IPS-18a (cell line): ENCODE measurements at regions not wholly inside any gene's neighbourhood (a gene's known extent, or its start where the extent isn't known, plus 50 kb on each side); places are given as distances from the start of the nearest gene placed in this dataset.

ENCODE experiments used
- H3K27ac ChIP-seq: one replicate; pipeline ENCODE4 v1.5.1; 2013; ENCODE audit warnings: low read length
- H3K27me3 ChIP-seq: one replicate; pipeline ENCODE4 v1.6.1; 2013; ENCODE audit warnings: mild to moderate bottlenecking, low read length; ENCODE audit not compliant: control insufficient read depth, insufficient read depth
- H3K36me3 ChIP-seq: one replicate; pipeline ENCODE4 v1.6.1; 2013; ENCODE audit warnings: low read depth, low read length; ENCODE audit not compliant: control insufficient read depth
- H3K4me1 ChIP-seq: one replicate; pipeline ENCODE4 v1.6.1; 2013; ENCODE audit warnings: low read depth, low read length; ENCODE audit not compliant: control insufficient read depth
- H3K4me3 ChIP-seq: one replicate; pipeline ENCODE4 v1.5.1; 2013; ENCODE audit warnings: low read length
- H3K9ac ChIP-seq: one replicate; pipeline ENCODE4 v1.6.1; 2013; ENCODE audit warnings: mild to moderate bottlenecking, low read length, moderate library complexity
- H3K9me3 ChIP-seq: one replicate; pipeline ENCODE4 v1.6.1; 2013; ENCODE audit warnings: low read depth, low read length; ENCODE audit not compliant: control insufficient read depth

GRCh38 chr14:66109426-66109825, 376.7 kb upstream of the CCDC196 start:
- Histone ChIP-seq H3K9me3 (no peaks in the 10 kb centered on the region), H3K27ac (no peak overlapping the region), H3K4me3 (no peak overlapping the region), H3K4me1 (no peaks in the 10 kb centered on the region), H3K36me3 (no peaks in the 10 kb centered on the region), H3K27me3 (no peaks in the 10 kb centered on the region), H3K9ac (no peak overlapping the region)

GRCh38 chr14:66111891-66112290, 374.3 kb upstream of the CCDC196 start:
- H3K4me3 ChIP-seq: no peak overlapping the region
- H3K4me1 ChIP-seq: no peaks in the 10 kb centered on the region
- no peak overlapping the region for H3K9ac ChIP-seq
- H3K27me3 ChIP-seq: no peaks in the 10 kb centered on the region
- H3K9me3 ChIP-seq: no peaks in the 10 kb centered on the region
- no peaks in the 10 kb centered on the region for H3K36me3 ChIP-seq
- no peak overlapping the region for H3K27ac ChIP-seq

- H3K36me3 ChIP-seq: no peaks in the 10 kb centered on the region
- no peak overlapping the region for H3K9ac ChIP-seq
- no peak overlapping the region for H3K4me3 ChIP-seq
- H3K9me3 ChIP-seq: no peaks in the 10 kb centered on the region
- no peaks in the 10 kb centered on the region for H3K27me3 ChIP-seq
- H3K4me1 ChIP-seq: peaks cover 5% of the 10 kb centered on the region
- H3K27ac ChIP-seq: no peak overlapping the region
These were observed 372.1 kb upstream of the CCDC196 start for GRCh38 chr14:66114071-66114470.

- Histone ChIP-seq H3K27ac (no peak overlapping the region), H3K9ac (no peak overlapping the region), H3K9me3 (no peaks in the 10 kb centered on the region), H3K36me3 (no peaks in the 10 kb centered on the region), H3K4me3 (no peak overlapping the region), H3K27me3 (no peaks in the 10 kb centered on the region), H3K4me1 (peaks cover 10% of the 10 kb centered on the region)
These were observed 370.2 kb upstream of the CCDC196 start for GRCh38 chr14:66115740-66116502.

GRCh38 chr14:66116732-66117131, 369.4 kb upstream of the CCDC196 start:
- Histone ChIP-seq H3K4me1 (peaks cover 10% of the 10 kb centered on the region), H3K36me3 (no peaks in the 10 kb centered on the region), H3K9ac (no peak overlapping the region), H3K27ac (no peak overlapping the region), H3K27me3 (no peaks in the 10 kb centered on the region), H3K9me3 (no peaks in the 10 kb centered on the region), H3K4me3 (no peak overlapping the region)

- no peak overlapping the region for H3K9ac ChIP-seq
- H3K9me3 ChIP-seq: no peaks in the 10 kb centered on the region
- H3K27ac ChIP-seq: no peak overlapping the region
- peaks cover 10% of the 10 kb centered on the region for H3K4me1 ChIP-seq
- no peaks in the 10 kb centered on the region for H3K36me3 ChIP-seq
- H3K4me3 ChIP-seq: no peak overlapping the region
- H3K27me3 ChIP-seq: no peaks in the 10 kb centered on the region
These were observed 368.6 kb upstream of the CCDC196 start for GRCh38 chr14:66117600-66117999.

GRCh38 chr14:66119606-66120231, 366.5 kb upstream of the CCDC196 start:
- no peak overlapping the region for H3K27ac ChIP-seq
- no peaks in the 10 kb centered on the region for H3K36me3 ChIP-seq
- no peaks in the 10 kb centered on the region for H3K9me3 ChIP-seq
- H3K27me3 ChIP-seq: no peaks in the 10 kb centered on the region
- H3K4me1 ChIP-seq: peaks cover 10% of the 10 kb centered on the region
- no peak overlapping the region for H3K9ac ChIP-seq
- H3K4me3 ChIP-seq: no peak overlapping the region

- no peak overlapping the region for H3K4me3 ChIP-seq
- no peak overlapping the region for H3K9ac ChIP-seq
- no peaks in the 10 kb centered on the region for H3K9me3 ChIP-seq
- no peaks in the 10 kb centered on the region for H3K27me3 ChIP-seq
- peaks cover 10% of the 10 kb centered on the region for H3K4me1 ChIP-seq
- no peaks in the 10 kb centered on the region for H3K36me3 ChIP-seq
- no peak overlapping the region for H3K27ac ChIP-seq
These were observed 365.8 kb upstream of the CCDC196 start for GRCh38 chr14:66120402-66120801.

- Histone ChIP-seq H3K27me3 (no peaks in the 10 kb centered on the region), H3K9ac (no peak overlapping the region), H3K9me3 (no peaks in the 10 kb centered on the region), H3K27ac (no peak overlapping the region), H3K36me3 (no peaks in the 10 kb centered on the region), H3K4me1 (peaks cover 10% of the 10 kb centered on the region), H3K4me3 (no peak overlapping the region)
These were observed 364.3 kb upstream of the CCDC196 start for GRCh38 chr14:66121859-66122258.

- Histone ChIP-seq H3K4me1 (no peaks in the 10 kb centered on the region), H3K36me3 (no peaks in the 10 kb centered on the region), H3K9me3 (no peaks in the 10 kb centered on the region), H3K4me3 (no peak overlapping the region), H3K9ac (no peak overlapping the region), H3K27me3 (no peaks in the 10 kb centered on the region), H3K27ac (no peak overlapping the region)
These were observed 356.9 kb upstream of the CCDC196 start for GRCh38 chr14:66129224-66129623.

- H3K27me3 ChIP-seq: no peaks in the 10 kb centered on the region
- no peaks in the 10 kb centered on the region for H3K36me3 ChIP-seq
- H3K4me1 ChIP-seq: no peaks in the 10 kb centered on the region
- H3K4me3 ChIP-seq: no peak overlapping the region
- H3K27ac ChIP-seq: no peak overlapping the region
- no peaks in the 10 kb centered on the region for H3K9me3 ChIP-seq
- no peak overlapping the region for H3K9ac ChIP-seq
These were observed 355.1 kb upstream of the CCDC196 start for GRCh38 chr14:66131111-66131510.

- Histone ChIP-seq H3K4me3 (no peak overlapping the region), H3K36me3 (no peaks in the 10 kb centered on the region), H3K27me3 (no peaks in the 10 kb centered on the region), H3K27ac (no peak overlapping the region), H3K9me3 (no peaks in the 10 kb centered on the region), H3K9ac (no peak overlapping the region), H3K4me1 (no peaks in the 10 kb centered on the region)
These were observed 352.5 kb upstream of the CCDC196 start for GRCh38 chr14:66133666-66134065.
